HG03378 (cell line): ENCODE measurements at regions not wholly inside any gene's neighbourhood (a gene's known extent, or its start where the extent isn't known, plus 50 kb on each side); places are given as distances from the start of the nearest gene placed in this dataset.
"Not testable (repeated sequence)": the region's sequence is repeated elsewhere in the genome, so short reads cannot be mapped to it uniquely, and the experiment has no call there.

Experiments used
- ATAC-seq: cut with Tn5 transposase; IDR thresholded peaks from one replicate; pipeline ENCODE4 v1.9.1; 2021; ENCODE audit warnings: mild to moderate bottlenecking, moderate library complexity; ENCODE audit not compliant: unreplicated experiment

- no peak for ATAC-seq
Observed at GRCh38 chr20:53857723-53858236, 212.6 kb downstream of the BCAS1 start.

- ATAC-seq, result no peak
Observed at GRCh38 chr20:53856300-53857295, 213.8 kb downstream of the BCAS1 start.

- no peak for ATAC-seq
Observed at GRCh38 chr20:53855733-53856132, 214.7 kb downstream of the BCAS1 start.

- ATAC-seq, result not testable (repeated sequence)
Observed at GRCh38 chr20:53854609-53854926, 215.8 kb downstream of the BCAS1 start.

GRCh38 chr20:53853111-53853713 lies 217.2 kb downstream of the BCAS1 start:
- ATAC-seq, result no peak

- no peak for ATAC-seq
Observed at GRCh38 chr20:53852691-53853090, 217.7 kb downstream of the BCAS1 start.

- ATAC-seq, result no peak
Observed at GRCh38 chr20:53852014-53852413, 218.4 kb downstream of the BCAS1 start.

- ATAC-seq, result no peak
Observed at GRCh38 chr20:53850319-53850718, 220.1 kb downstream of the BCAS1 start.

- ATAC-seq, result no peak
Observed at GRCh38 chr20:53849471-53850059, 220.8 kb downstream of the BCAS1 start.

- no peak for ATAC-seq
Observed at GRCh38 chr20:53848304-53848703, 222.1 kb downstream of the BCAS1 start.

GRCh38 chr20:53847837-53848170 lies 222.6 kb downstream of the BCAS1 start:
- ATAC-seq, result peak; percentile 25

GRCh38 chr20:53847139-53847836 lies 223.1 kb downstream of the BCAS1 start:
- ATAC-seq, result peak; percentile 56

GRCh38 chr20:53846640-53847039 lies 223.8 kb downstream of the BCAS1 start:
- ATAC-seq, result no peak

GRCh38 chr20:53845980-53846379 lies 224.4 kb downstream of the BCAS1 start:
- no peak for ATAC-seq

- ATAC-seq, result no peak
Observed at GRCh38 chr20:53844259-53844658, 226.1 kb downstream of the BCAS1 start.

GRCh38 chr20:53843645-53844044 lies 226.7 kb downstream of the BCAS1 start:
- ATAC-seq, result no peak

GRCh38 chr20:53842301-53843099 lies 227.9 kb downstream of the BCAS1 start:
- ATAC-seq, result no peak

- no peak for ATAC-seq
Observed at GRCh38 chr20:53841741-53842140, 228.7 kb downstream of the BCAS1 start.

GRCh38 chr20:53840532-53840931 lies 229.9 kb downstream of the BCAS1 start:
- ATAC-seq, result no peak

- ATAC-seq, result peak; percentile 71
Observed at GRCh38 chr20:53839423-53840176, 230.8 kb downstream of the BCAS1 start.
